ENCODE measurements at regions not wholly inside any gene's neighbourhood (a gene's known extent, or its start where the extent isn't known, plus 50 kb on each side); places are given as distances from the start of the nearest gene placed in this dataset.

DNA sequence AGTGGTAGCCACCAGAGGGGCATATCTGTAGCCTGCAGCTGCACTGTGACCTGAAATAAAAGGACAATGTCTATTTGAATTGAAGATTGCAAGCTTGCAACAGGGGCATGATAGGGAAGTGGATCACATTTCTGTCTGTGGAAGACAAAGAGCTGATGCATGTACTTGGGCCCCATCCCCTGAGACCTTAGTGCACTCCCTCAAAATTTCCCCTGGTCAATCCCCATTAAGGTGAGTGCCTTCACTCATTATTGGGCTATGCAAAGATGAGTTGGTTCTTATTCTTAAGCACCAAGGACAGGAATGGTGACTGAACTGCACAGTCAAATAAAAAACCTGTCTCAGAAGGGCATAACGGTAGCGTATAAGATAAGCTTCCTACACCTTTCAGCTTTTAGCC is 273.1 kb upstream of the ARSJ start:
- TF ChIP-seq, protein P1, sequence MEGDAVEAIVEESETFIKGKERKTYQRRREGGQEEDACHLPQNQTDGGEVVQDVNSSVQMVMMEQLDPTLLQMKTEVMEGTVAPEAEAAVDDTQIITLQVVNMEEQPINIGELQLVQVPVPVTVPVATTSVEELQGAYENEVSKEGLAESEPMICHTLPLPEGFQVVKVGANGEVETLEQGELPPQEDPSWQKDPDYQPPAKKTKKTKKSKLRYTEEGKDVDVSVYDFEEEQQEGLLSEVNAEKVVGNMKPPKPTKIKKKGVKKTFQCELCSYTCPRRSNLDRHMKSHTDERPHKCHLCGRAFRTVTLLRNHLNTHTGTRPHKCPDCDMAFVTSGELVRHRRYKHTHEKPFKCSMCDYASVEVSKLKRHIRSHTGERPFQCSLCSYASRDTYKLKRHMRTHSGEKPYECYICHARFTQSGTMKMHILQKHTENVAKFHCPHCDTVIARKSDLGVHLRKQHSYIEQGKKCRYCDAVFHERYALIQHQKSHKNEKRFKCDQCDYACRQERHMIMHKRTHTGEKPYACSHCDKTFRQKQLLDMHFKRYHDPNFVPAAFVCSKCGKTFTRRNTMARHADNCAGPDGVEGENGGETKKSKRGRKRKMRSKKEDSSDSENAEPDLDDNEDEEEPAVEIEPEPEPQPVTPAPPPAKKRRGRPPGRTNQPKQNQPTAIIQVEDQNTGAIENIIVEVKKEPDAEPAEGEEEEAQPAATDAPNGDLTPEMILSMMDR (conservative IDR thresholded peaks at IDR 0.05) = no peak
- no peak for TF ChIP-seq ZFX (IDR thresholded peaks at IDR 0.05)
